ENCODE measurements at regions not wholly inside any gene's neighbourhood (a gene's known extent, or its start where the extent isn't known, plus 50 kb on each side); places are given as distances from the start of the nearest gene placed in this dataset.

- TF ChIP-seq CTCF (IDR thresholded peaks at IDR 0.05) (no peak), EZH2phosphoT487 (IDR thresholded peaks at IDR 0.05) (no peak), EZH2 (IDR thresholded peaks at IDR 0.05) (no peak)
Measured at GRCh38 chr2:100643906-100644501, 81.2 kb downstream of the PDCL3 start.
